SK-N-SH treated with all-trans-retinoic acid at 6 μM for 48 hours (cell line): ENCODE measurements at regions not wholly inside any gene's neighbourhood (a gene's known extent, or its start where the extent isn't known, plus 50 kb on each side); places are given as distances from the start of the nearest gene placed in this dataset.
A peak's percentile ranks its signal among the peaks of the same experiment; 100 is the strongest.

Experiments
- ATAC-seq: fragments of 200-7000 bp; cut with Tn5 transposase; 3 replicates; pipeline ENCODE4 v1.9.1; 2020; ENCODE audit warnings: mild to moderate bottlenecking, moderate library complexity
- ARNTL ChIP-seq: fragments of 450-650 bp; formaldehyde crosslinking; IDR thresholded peaks from 2 replicates; pipeline ENCODE4 v1.5.0; 2020; ENCODE audit warnings: low read depth, mild to moderate bottlenecking, moderate library complexity, borderline replicate concordance
- BACH2 ChIP-seq: fragments of 250-450 bp; sonication (Bioruptor Pico); IDR thresholded peaks from 2 replicates; pipeline ENCODE4 v1.9.0; 2021; ENCODE audit warnings: mild to moderate bottlenecking, borderline replicate concordance
- ESRRG ChIP-seq: fragments of 250-450 bp; sonication (Bioruptor Pico); IDR thresholded peaks from 2 replicates; pipeline ENCODE4 v1.6.1; 2021; ENCODE audit warnings: mild to moderate bottlenecking
- GLIS3 ChIP-seq: fragments of 250-450 bp; sonication (Bioruptor Pico); IDR thresholded peaks from 2 replicates; pipeline ENCODE4 v1.5.0; 2020; ENCODE audit warnings: mild to moderate bottlenecking, moderate library complexity
- OSR1 ChIP-seq: fragments of 250-450 bp; sonication (Bioruptor Pico); IDR thresholded peaks from 2 replicates; pipeline ENCODE4 v1.8.0; 2022; ENCODE audit warnings: moderate library complexity, mild to moderate bottlenecking, inconsistent platforms
- PATZ1 ChIP-seq: fragments of 250-450 bp; sonication (Bioruptor Pico); IDR thresholded peaks from 2 replicates; pipeline ENCODE4 v1.8.0; 2020; ENCODE audit warnings: mild to moderate bottlenecking, moderate library complexity, borderline replicate concordance
- PPARA ChIP-seq: fragments of 250-450 bp; sonication (Bioruptor Pico); IDR thresholded peaks from 2 replicates; pipeline ENCODE4 v1.5.0; 2020; ENCODE audit warnings: mild to moderate bottlenecking, borderline replicate concordance
- RARB ChIP-seq: fragments of 250-450 bp; sonication (Bioruptor Pico); IDR thresholded peaks from 2 replicates; pipeline ENCODE4 v1.8.0; 2021; ENCODE audit warnings: mild to moderate bottlenecking, moderate library complexity
- SNAI2 ChIP-seq: fragments of 250-450 bp; sonication (Bioruptor Pico); IDR thresholded peaks from 2 replicates; pipeline ENCODE4 v1.5.0; 2020; ENCODE audit warnings: mild to moderate bottlenecking, moderate library complexity
- TCF4 ChIP-seq: fragments of 250-450 bp; sonication (Bioruptor Pico); IDR thresholded peaks from 2 replicates; pipeline ENCODE4 v1.8.0; 2021; ENCODE audit warnings: mild to moderate bottlenecking, moderate library complexity, borderline replicate concordance
- TOX ChIP-seq: fragments of 250-450 bp; sonication (Bioruptor Pico); IDR thresholded peaks from 2 replicates; pipeline ENCODE4 v1.8.0; 2021; ENCODE audit warnings: mild to moderate bottlenecking, moderate library complexity, borderline replicate concordance
- TSHZ2 ChIP-seq: fragments of 250-450 bp; sonication (Bioruptor Pico); IDR thresholded peaks from 2 replicates; pipeline ENCODE4 v1.5.0; 2020; ENCODE audit warnings: mild to moderate bottlenecking, moderate library complexity
- ZC3H10 ChIP-seq: fragments of 250-450 bp; sonication (Bioruptor Pico); IDR thresholded peaks from 2 replicates; pipeline ENCODE4 v1.5.1; 2021; ENCODE audit warnings: mild to moderate bottlenecking, moderate library complexity
- ZFP3 ChIP-seq: fragments of 250-450 bp; sonication (Bioruptor Pico); IDR thresholded peaks from 2 replicates; pipeline ENCODE4 v1.5.0; 2020; ENCODE audit warnings: mild to moderate bottlenecking, moderate library complexity
- ZFP30 ChIP-seq: fragments of 450-650 bp; formaldehyde crosslinking; IDR thresholded peaks from 2 replicates; pipeline ENCODE4 v1.5.0; 2022; ENCODE audit warnings: mild to moderate bottlenecking, moderate library complexity
- ZNF565 ChIP-seq: fragments of 450-650 bp; formaldehyde crosslinking; conservative IDR thresholded peaks from 2 replicates; pipeline ENCODE4 v1.5.0; 2020; ENCODE audit warnings: low read depth, mild to moderate bottlenecking, moderate library complexity
- ZNF70 ChIP-seq: fragments of 450-650 bp; formaldehyde crosslinking; IDR thresholded peaks from 2 replicates; pipeline ENCODE4 v1.5.0; 2020; ENCODE audit warnings: mild to moderate bottlenecking, moderate library complexity
- ZNF8 ChIP-seq: fragments of 450-650 bp; formaldehyde crosslinking; IDR thresholded peaks from 2 replicates; pipeline ENCODE4 v1.5.0; 2020; ENCODE audit warnings: mild to moderate bottlenecking, moderate library complexity
- TF ChIP-seq, protein P1 (sequence below): fragments of 250-450 bp; sonication (Bioruptor Pico); IDR thresholded peaks from 2 replicates; pipeline ENCODE4 v1.8.0; 2021; ENCODE audit warnings: low read depth, mild to moderate bottlenecking, moderate library complexity, borderline replicate concordance
- TF ChIP-seq, protein P2 (sequence below): fragments of 250-450 bp; sonication (Bioruptor Pico); IDR thresholded peaks from 2 replicates; pipeline ENCODE4 v1.5.1; 2021; ENCODE audit warnings: mild to moderate bottlenecking, moderate library complexity
- TF ChIP-seq, protein P3 (sequence below): fragments of 250-450 bp; sonication (Bioruptor Pico); IDR thresholded peaks from 2 replicates; pipeline ENCODE4 v1.5.1; 2020; ENCODE audit warnings: low read depth, mild to moderate bottlenecking, moderate library complexity

DNA sequence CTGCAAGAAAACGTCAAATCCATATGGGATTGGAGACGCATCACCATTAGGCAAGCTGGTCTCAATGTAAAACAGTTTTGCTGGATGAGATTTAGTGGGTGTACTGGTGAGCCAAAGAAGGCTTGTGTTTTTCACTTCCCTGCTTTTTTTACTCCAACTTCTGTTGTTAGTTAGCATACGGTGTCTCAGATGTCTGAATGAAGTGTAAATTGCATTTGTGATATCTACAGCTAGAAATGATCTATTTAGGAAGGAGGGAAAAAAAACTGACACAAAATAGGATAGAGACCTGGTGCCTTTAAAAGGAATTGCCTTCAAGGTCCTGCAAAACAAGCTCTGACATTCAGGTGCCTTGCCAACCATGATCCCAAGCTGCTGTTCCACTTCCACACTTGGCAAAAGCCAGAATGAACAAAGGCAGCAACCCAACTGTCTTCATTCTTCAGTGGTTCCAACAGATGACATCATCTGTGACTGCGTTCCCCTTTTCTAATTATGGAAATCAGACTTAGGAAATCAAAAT lies 104.2 kb upstream of the RAI14 start:
- TF ChIP-seq ZNF70 (CRISPR knock-in tag) (no peak), PPARA (CRISPR knock-in tag) (no peak), SNAI2 (no peak), RARB (no peak)
- TF ChIP-seq, protein P1, sequence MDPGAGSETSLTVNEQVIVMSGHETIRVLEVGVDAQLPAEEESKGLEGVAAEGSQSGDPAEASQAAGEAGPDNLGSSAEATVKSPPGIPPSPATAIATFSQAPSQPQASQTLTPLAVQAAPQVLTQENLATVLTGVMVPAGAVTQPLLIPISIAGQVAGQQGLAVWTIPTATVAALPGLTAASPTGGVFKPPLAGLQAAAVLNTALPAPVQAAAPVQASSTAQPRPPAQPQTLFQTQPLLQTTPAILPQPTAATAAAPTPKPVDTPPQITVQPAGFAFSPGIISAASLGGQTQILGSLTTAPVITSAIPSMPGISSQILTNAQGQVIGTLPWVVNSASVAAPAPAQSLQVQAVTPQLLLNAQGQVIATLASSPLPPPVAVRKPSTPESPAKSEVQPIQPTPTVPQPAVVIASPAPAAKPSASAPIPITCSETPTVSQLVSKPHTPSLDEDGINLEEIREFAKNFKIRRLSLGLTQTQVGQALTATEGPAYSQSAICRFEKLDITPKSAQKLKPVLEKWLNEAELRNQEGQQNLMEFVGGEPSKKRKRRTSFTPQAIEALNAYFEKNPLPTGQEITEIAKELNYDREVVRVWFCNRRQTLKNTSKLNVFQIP (CRISPR knock-in tag), result no peak
- TF ChIP-seq, protein P2, sequence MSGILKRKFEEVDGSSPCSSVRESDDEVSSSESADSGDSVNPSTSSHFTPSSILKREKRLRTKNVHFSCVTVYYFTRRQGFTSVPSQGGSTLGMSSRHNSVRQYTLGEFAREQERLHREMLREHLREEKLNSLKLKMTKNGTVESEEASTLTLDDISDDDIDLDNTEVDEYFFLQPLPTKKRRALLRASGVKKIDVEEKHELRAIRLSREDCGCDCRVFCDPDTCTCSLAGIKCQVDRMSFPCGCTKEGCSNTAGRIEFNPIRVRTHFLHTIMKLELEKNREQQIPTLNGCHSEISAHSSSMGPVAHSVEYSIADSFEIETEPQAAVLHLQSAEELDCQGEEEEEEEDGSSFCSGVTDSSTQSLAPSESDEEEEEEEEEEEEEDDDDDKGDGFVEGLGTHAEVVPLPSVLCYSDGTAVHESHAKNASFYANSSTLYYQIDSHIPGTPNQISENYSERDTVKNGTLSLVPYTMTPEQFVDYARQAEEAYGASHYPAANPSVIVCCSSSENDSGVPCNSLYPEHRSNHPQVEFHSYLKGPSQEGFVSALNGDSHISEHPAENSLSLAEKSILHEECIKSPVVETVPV (CRISPR knock-in tag), result no peak
- TF ChIP-seq, all 23 proteins: peak for 0
- no peak for ATAC-seq

GRCh38 chr5:34552686-34553085 lies 103.4 kb upstream of the RAI14 start:
- peak; percentile 48; the same call in 1 of the 3 replicates for ATAC-seq
- TF ChIP-seq ZNF565 (no peak), RARB (no peak), ZNF70 (CRISPR knock-in tag) (no peak), ZFP3 (CRISPR knock-in tag) (no peak), TCF4 (no peak), OSR1 (CRISPR knock-in tag) (no peak), ZC3H10 (CRISPR knock-in tag) (no peak), TSHZ2 (no peak), ZNF8 (CRISPR knock-in tag) (no peak), PATZ1 (CRISPR knock-in tag) (no peak), TOX (CRISPR knock-in tag) (no peak), BACH2 (no peak)
- TF ChIP-seq, protein P3, sequence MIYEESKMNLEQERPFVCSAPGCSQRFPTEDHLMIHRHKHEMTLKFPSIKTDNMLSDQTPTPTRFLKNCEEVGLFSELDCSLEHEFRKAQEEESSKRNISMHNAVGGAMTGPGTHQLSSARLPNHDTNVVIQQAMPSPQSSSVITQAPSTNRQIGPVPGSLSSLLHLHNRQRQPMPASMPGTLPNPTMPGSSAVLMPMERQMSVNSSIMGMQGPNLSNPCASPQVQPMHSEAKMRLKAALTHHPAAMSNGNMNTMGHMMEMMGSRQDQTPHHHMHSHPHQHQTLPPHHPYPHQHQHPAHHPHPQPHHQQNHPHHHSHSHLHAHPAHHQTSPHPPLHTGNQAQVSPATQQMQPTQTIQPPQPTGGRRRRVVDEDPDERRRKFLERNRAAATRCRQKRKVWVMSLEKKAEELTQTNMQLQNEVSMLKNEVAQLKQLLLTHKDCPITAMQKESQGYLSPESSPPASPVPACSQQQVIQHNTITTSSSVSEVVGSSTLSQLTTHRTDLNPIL (CRISPR knock-in tag), result no peak
- TF ChIP-seq, protein P2 (CRISPR knock-in tag), result no peak

DNA sequence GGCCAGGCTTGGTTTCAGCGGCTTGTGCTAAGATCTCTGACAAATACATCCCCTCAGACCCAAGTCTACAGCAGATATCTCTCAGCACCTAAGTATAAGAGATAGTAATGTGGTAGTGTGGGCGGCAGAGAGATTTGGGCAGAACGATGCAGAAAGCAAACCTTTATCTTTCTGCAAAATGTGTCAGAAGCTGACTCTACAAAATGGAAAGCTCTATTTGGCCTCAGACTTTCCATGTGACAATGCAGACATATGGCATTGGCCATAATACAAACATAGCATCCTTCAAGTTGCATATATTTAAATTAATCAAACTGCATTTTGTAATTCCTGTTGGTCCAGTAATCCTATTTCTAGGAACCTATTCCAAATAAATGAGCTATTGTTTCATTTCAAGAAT lies 102.5 kb upstream of the RAI14 start:
- no peak for TF ChIP-seq BACH2
- no peak for TF ChIP-seq ZNF70 (CRISPR knock-in tag)
- no peak for TF ChIP-seq RARB
- no peak for TF ChIP-seq TCF4
- no peak for TF ChIP-seq GLIS3 (CRISPR knock-in tag)
- ATAC-seq, result no peak

GRCh38 chr5:34554641-34555040 lies 101.5 kb upstream of the RAI14 start:
- ATAC-seq, result no peak
- no peak for TF ChIP-seq GLIS3 (CRISPR knock-in tag)
- TF ChIP-seq ARNTL (CRISPR knock-in tag), result no peak
- no peak for TF ChIP-seq TCF4
- no peak for TF ChIP-seq OSR1 (CRISPR knock-in tag)
- no peak for TF ChIP-seq ZFP30
- TF ChIP-seq, protein P2 (CRISPR knock-in tag), result no peak
- no peak for TF ChIP-seq ZNF565
- no peak for TF ChIP-seq RARB
- no peak for TF ChIP-seq TSHZ2
- no peak for TF ChIP-seq ZFP3 (CRISPR knock-in tag)
- no peak for TF ChIP-seq ESRRG (CRISPR knock-in tag)
